GM12891 (cell line): ENCODE measurements at regions not wholly inside any gene's neighbourhood (a gene's known extent, or its start where the extent isn't known, plus 50 kb on each side); places are given as distances from the start of the nearest gene placed in this dataset.

Experiments used
- POLR2A ChIP-seq: IDR thresholded peaks from 2 replicates; pipeline ENCODE4 v1.6.1; 2011; ENCODE audit warnings: low read depth, low read length, control low read depth
- POLR2AphosphoS5 ChIP-seq: IDR thresholded peaks from 2 replicates; pipeline ENCODE4 v1.6.1; 2011; ENCODE audit warnings: low read depth, low read length, control low read depth
- TAF1 ChIP-seq: IDR thresholded peaks from 2 replicates; pipeline ENCODE4 v1.6.1; 2011; ENCODE audit warnings: low read depth, low read length, control low read depth

DNA sequence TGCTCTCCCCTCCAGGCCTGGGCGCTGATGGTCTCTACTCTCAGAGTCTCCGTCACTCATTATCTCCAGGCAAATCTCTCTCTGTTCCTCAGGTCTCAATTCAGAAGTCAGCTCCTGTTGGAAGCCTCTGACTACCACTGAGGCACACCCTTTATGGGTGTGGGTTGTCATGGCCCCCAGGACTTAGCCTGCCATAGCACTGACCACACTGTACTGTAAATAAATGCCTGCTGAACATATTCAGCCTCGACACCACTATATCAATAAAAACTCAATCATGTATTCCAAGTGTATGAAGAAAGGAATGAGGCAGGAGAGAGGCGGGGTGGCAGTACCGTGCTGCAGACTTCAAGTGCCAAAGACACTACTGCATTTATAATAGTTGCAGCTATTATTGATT, 88.9 kb downstream of the PCDH1 start:
- TF ChIP-seq POLR2A = no peak
- no peak for TF ChIP-seq POLR2AphosphoS5
- TF ChIP-seq TAF1 = no peak
